H1 (cell line): ENCODE measurements at regions not wholly inside any gene's neighbourhood (a gene's known extent, or its start where the extent isn't known, plus 50 kb on each side); places are given as distances from the start of the nearest gene placed in this dataset.

Experiments
- CTCF ChIA-PET: fragments of 300-600 bp; sonication (Branson Sonifier 250); formaldehyde crosslinking; loops from one replicate; lab custom pipeline; 2021; ENCODE audit not compliant: partially characterized antibody; lab: Charles Lee
- POLR2A ChIA-PET: fragments of 300-600 bp; sonication (Branson Sonifier 250); formaldehyde crosslinking; loops from one replicate; lab custom pipeline; 2021; ENCODE audit warnings: inconsistent platforms; ENCODE audit not compliant: partially characterized antibody; lab: Charles Lee
- DNase-seq, 2 experiments: peaks; one replicate each; pipeline versions ENCODE4 v3.0.0 to v3.0.0-alpha.2; 2010 to 2022; ENCODE audit warnings: low spot score in 2 of 2, low read depth in 1 of 2, mixed read lengths in 1 of 2
- FAIRE-seq: peaks from 2 replicates; lab custom pipeline; 2011; peaks lifted over from hg19 to GRCh38; lab: Jason Lieb, UNC
- H2AFZ ChIP-seq: 2 replicates; pipeline ENCODE4 v1.8.1; 2012; ENCODE audit warnings: low read length, inconsistent platforms
- H2AK5ac ChIP-seq: 2 replicates; pipeline ENCODE4 v1.6.1; 2013; ENCODE audit warnings: low read depth, low read length
- H2BK120ac ChIP-seq: replicated peaks from 2 replicates; pipeline ENCODE3; 2013; ENCODE audit warnings: low read depth, low read length, inconsistent platforms
- H2BK12ac ChIP-seq: 2 replicates; pipeline ENCODE4 v1.6.1; 2013; ENCODE audit warnings: low read depth, low read length
- H2BK15ac ChIP-seq: 2 replicates; pipeline ENCODE4 v1.6.1; 2013; ENCODE audit warnings: low read length
- H2BK20ac ChIP-seq: 2 replicates; pipeline ENCODE4 v1.6.1; 2013; ENCODE audit warnings: low read length
- H2BK5ac ChIP-seq: 2 replicates; pipeline ENCODE4 v1.6.1; 2013; ENCODE audit warnings: low read depth, low read length
- H3K14ac ChIP-seq: 2 replicates; pipeline ENCODE4 v1.6.1; 2013; ENCODE audit warnings: inconsistent platforms; ENCODE audit not compliant: insufficient read length
- H3K18ac ChIP-seq: 2 replicates; pipeline ENCODE4 v1.6.1; 2013; ENCODE audit warnings: low read length; ENCODE audit errors: extremely low read depth
- H3K23ac ChIP-seq: 2 replicates; pipeline ENCODE4 v1.6.1; 2013; ENCODE audit warnings: inconsistent platforms; ENCODE audit not compliant: insufficient read length
- H3K23me2 ChIP-seq: 2 replicates; pipeline ENCODE4 v1.6.1; 2013; ENCODE audit warnings: low read depth, low read length
- H3K27ac ChIP-seq: 2 replicates; pipeline ENCODE4 v1.6.1; 2011; ENCODE audit warnings: low read depth, low read length, inconsistent platforms
- H3K27me3 ChIP-seq, 4 experiments: replicated peaks in 1 of 4; 1 replicate in 1 of 4; 2 replicates in 3 of 4; pipeline versions ENCODE4 v1.6.1 to v1.8.1; 2011 to 2013; ENCODE audit warnings: low read length in 3 of 4, mild to moderate bottlenecking in 3 of 4, inconsistent platforms in 2 of 4, mixed read lengths in 2 of 4, moderate library complexity in 1 of 4; ENCODE audit not compliant: control insufficient read depth in 3 of 4, insufficient read depth in 3 of 4; ENCODE audit errors: extremely low read depth in 1 of 4
- H3K36me3 ChIP-seq, 4 experiments: 2 replicates each; pipeline versions ENCODE4 v1.6.1 to v1.8.1; 2011 to 2013; ENCODE audit warnings: mild to moderate bottlenecking in 4 of 4, low read length in 3 of 4, moderate library complexity in 2 of 4, control low read depth in 1 of 4, inconsistent platforms in 1 of 4; ENCODE audit not compliant: insufficient read depth in 4 of 4, control insufficient read depth in 2 of 4
- H3K4ac ChIP-seq: replicated peaks from 2 replicates; pipeline ENCODE3; 2013; ENCODE audit warnings: low read length, low read depth, mixed read lengths, inconsistent platforms; ENCODE audit not compliant: insufficient read length
- H3K4me1 ChIP-seq, 4 experiments: replicated peaks in 1 of 4; 1 replicate in 1 of 4; 2 replicates in 3 of 4; pipeline versions ENCODE4 v1.6.1 to v1.8.1; 2011 to 2013; ENCODE audit warnings: low read length in 3 of 4, inconsistent platforms in 2 of 4, mixed read lengths in 1 of 4; ENCODE audit not compliant: insufficient read depth in 4 of 4, control insufficient read depth in 3 of 4
- H3K4me2 ChIP-seq, 2 experiments: 2 replicates each; pipeline versions ENCODE4 v1.6.1 to v1.8.1; 2011 to 2013; ENCODE audit warnings: low read depth in 2 of 2, low read length in 2 of 2, control low read depth in 1 of 2, inconsistent platforms in 1 of 2, mild to moderate bottlenecking in 1 of 2; ENCODE audit not compliant: insufficient read depth in 1 of 2
- H3K4me3 ChIP-seq, 4 experiments: fragments of 200-600, 300-600 bp in 1 of 4; sonication (generic), shearing (Covaris generic), sonication (Bioruptor Twin) in 1 of 4; 2 replicates each; pipeline versions ENCODE4 v1.5.1 to v1.8.1; 2011 to 2016; ENCODE audit warnings: low read length in 4 of 4, low read depth in 3 of 4, control low read depth in 2 of 4, inconsistent platforms in 2 of 4, mild to moderate bottlenecking in 2 of 4, mixed read lengths in 1 of 4, moderate library complexity in 1 of 4; ENCODE audit not compliant: insufficient read depth in 2 of 4; ENCODE audit errors: extremely low read depth in 1 of 4
- H3K56ac ChIP-seq: replicated peaks from 2 replicates; pipeline ENCODE3; 2013; ENCODE audit warnings: low read depth, mild to moderate bottlenecking, mixed read lengths, low read length, inconsistent platforms; ENCODE audit not compliant: insufficient read length
- H3K79me1 ChIP-seq: 2 replicates; pipeline ENCODE4 v1.6.1; 2013; ENCODE audit warnings: low read depth, low read length, control low read depth
- H3K79me2 ChIP-seq, 2 experiments: 2 replicates each; pipeline versions ENCODE4 v1.6.1 to v1.8.1; 2012 to 2013; ENCODE audit warnings: low read length in 2 of 2, mild to moderate bottlenecking in 2 of 2, inconsistent platforms in 1 of 2; ENCODE audit not compliant: insufficient read depth in 2 of 2, control insufficient read depth in 1 of 2
- H3K9ac ChIP-seq, 4 experiments: replicated peaks in 1 of 4; 1 replicate in 1 of 4; 2 replicates in 3 of 4; pipeline versions ENCODE4 v1.6.1 to v1.8.1; 2011 to 2013; ENCODE audit warnings: low read depth in 3 of 4, low read length in 3 of 4, control low read depth in 2 of 4, mild to moderate bottlenecking in 2 of 4, moderate library complexity in 2 of 4, inconsistent platforms in 1 of 4; ENCODE audit errors: extremely low read depth in 1 of 4
- H3K9me3 ChIP-seq, 2 experiments: 2 replicates each; pipeline versions ENCODE4 v1.6.1 to v1.8.1; 2012 to 2013; ENCODE audit warnings: mild to moderate bottlenecking in 2 of 2, moderate library complexity in 2 of 2, control low read depth in 1 of 2, inconsistent platforms in 1 of 2, low read depth in 1 of 2, low read length in 1 of 2, mixed read lengths in 1 of 2; ENCODE audit not compliant: insufficient read depth in 2 of 2
- H4K20me1 ChIP-seq, 2 experiments: replicated peaks in 1 of 2; 2 replicates each; pipeline versions ENCODE3 to v1.8.1; 2011 to 2013; ENCODE audit warnings: inconsistent platforms in 2 of 2, low read length in 2 of 2, mild to moderate bottlenecking in 1 of 2; ENCODE audit not compliant: insufficient read depth in 2 of 2, control insufficient read depth in 1 of 2
- H4K5ac ChIP-seq: 2 replicates; pipeline ENCODE4 v1.6.1; 2013; ENCODE audit warnings: low read length, low read depth, mixed read lengths, inconsistent platforms; ENCODE audit not compliant: insufficient read length
- H4K8ac ChIP-seq: 2 replicates; pipeline ENCODE4 v1.8.0; 2013; ENCODE audit warnings: mild to moderate bottlenecking, moderate library complexity, low read length, inconsistent platforms; ENCODE audit not compliant: insufficient read depth; ENCODE audit errors: extremely low read depth
- H4K91ac ChIP-seq: replicated peaks from 2 replicates; pipeline ENCODE3; 2013; ENCODE audit warnings: low read length, mixed read lengths, inconsistent platforms; ENCODE audit not compliant: insufficient read length
- CREB1 ChIP-seq: IDR thresholded peaks from 2 replicates; pipeline ENCODE4 v1.6.1; 2012; ENCODE audit warnings: inconsistent platforms
- EGR1 ChIP-seq: IDR thresholded peaks from 2 replicates; pipeline ENCODE4 v1.6.1; 2011; ENCODE audit warnings: low read depth, low read length, borderline replicate concordance
- GABPA ChIP-seq: IDR thresholded peaks from 2 replicates; pipeline ENCODE4 v1.6.1; 2011; ENCODE audit warnings: mild to moderate bottlenecking, low read length, moderate library complexity, borderline replicate concordance; ENCODE audit not compliant: insufficient read depth
- KDM4A ChIP-seq: IDR thresholded peaks from one replicate; pipeline ENCODE4 v1.7.1; 2012; ENCODE audit warnings: low read depth, mild to moderate bottlenecking, moderate library complexity, low read length, inconsistent platforms; ENCODE audit not compliant: severe bottlenecking
- POLR2AphosphoS5 ChIP-seq: IDR thresholded peaks from 2 replicates; pipeline ENCODE4 v1.6.1; 2011; ENCODE audit warnings: low read depth, low read length
- WGBS, 2 experiments: shearing (Covaris generic) in 1 of 2; methylation state at CpG; one replicate each; pipeline versions ENCODE4 v1.1.6 to v1.1.7; 2013 to 2015; ENCODE audit warnings: low lambda C conversion rate in 2 of 2, mixed read lengths in 2 of 2, inconsistent platforms in 1 of 2, low coverage in 1 of 2, missing lambda C conversion rate in 1 of 2; ENCODE audit not compliant: insufficient replicate concordance in 2 of 2, insufficient coverage in 1 of 2, insufficient read length in 1 of 2; ENCODE audit errors: extremely low coverage in 1 of 2, missing lambda C conversion rate in 1 of 2; 5-methylcytosine and 5-hydroxymethylcytosine counted together
- TF ChIP-seq, protein P1 (sequence below), 3 experiments: IDR thresholded peaks; 1 replicate in 2 of 3; 2 replicates in 1 of 3; pipeline versions ENCODE4 v1.5.1 to v1.6.1; 2011; ENCODE audit warnings: low read length in 3 of 3, mild to moderate bottlenecking in 3 of 3, inconsistent platforms in 2 of 3, low read depth in 1 of 3, moderate library complexity in 1 of 3; ENCODE audit not compliant: insufficient read depth in 1 of 3; ENCODE audit errors: control extremely low read depth in 1 of 3
- TF ChIP-seq, protein P2 (sequence below): IDR thresholded peaks from 2 replicates; pipeline ENCODE4 v1.6.1; 2012; ENCODE audit warnings: inconsistent platforms

GRCh38 chr3:145942052-145942451, 218.9 kb downstream of the PLOD2 start:
- TF ChIP-seq EGR1 (no peak), CREB1 (no peak), POLR2AphosphoS5 (no peak), KDM4A (no peak), GABPA (no peak)
- TF ChIP-seq, protein P1, sequence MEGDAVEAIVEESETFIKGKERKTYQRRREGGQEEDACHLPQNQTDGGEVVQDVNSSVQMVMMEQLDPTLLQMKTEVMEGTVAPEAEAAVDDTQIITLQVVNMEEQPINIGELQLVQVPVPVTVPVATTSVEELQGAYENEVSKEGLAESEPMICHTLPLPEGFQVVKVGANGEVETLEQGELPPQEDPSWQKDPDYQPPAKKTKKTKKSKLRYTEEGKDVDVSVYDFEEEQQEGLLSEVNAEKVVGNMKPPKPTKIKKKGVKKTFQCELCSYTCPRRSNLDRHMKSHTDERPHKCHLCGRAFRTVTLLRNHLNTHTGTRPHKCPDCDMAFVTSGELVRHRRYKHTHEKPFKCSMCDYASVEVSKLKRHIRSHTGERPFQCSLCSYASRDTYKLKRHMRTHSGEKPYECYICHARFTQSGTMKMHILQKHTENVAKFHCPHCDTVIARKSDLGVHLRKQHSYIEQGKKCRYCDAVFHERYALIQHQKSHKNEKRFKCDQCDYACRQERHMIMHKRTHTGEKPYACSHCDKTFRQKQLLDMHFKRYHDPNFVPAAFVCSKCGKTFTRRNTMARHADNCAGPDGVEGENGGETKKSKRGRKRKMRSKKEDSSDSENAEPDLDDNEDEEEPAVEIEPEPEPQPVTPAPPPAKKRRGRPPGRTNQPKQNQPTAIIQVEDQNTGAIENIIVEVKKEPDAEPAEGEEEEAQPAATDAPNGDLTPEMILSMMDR (IDR thresholded peaks at IDR 0.05; ENCODE audit: control extremely low read depth in 1 of 3, insufficient read depth in 1 of 3, low read depth in 1 of 3, low read length in 3 of 3) = no peak
- TF ChIP-seq, protein P2, sequence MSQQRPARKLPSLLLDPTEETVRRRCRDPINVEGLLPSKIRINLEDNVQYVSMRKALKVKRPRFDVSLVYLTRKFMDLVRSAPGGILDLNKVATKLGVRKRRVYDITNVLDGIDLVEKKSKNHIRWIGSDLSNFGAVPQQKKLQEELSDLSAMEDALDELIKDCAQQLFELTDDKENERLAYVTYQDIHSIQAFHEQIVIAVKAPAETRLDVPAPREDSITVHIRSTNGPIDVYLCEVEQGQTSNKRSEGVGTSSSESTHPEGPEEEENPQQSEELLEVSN = no peak
- TF ChIP-seq, all 59 proteins: peak for 0
- Histone ChIP-seq H4K20me1 (no peaks in the 10 kb centered on the region), H3K9ac (no peak overlapping the region), H4K91ac (no peak overlapping the region), H2BK5ac (no peak overlapping the region), H3K23ac (no peak overlapping the region), H3K36me3 (no peaks in the 10 kb centered on the region), H3K9me3 (no peaks in the 10 kb centered on the region), H3K27me3 (no peaks in the 10 kb centered on the region; a peak in 1 of 7 replicates), H3K79me1 (no peaks in the 10 kb centered on the region), H3K56ac (no peak overlapping the region), H3K18ac (no peak overlapping the region), H3K23me2 (no peaks in the 10 kb centered on the region), H2AK5ac (no peak overlapping the region), H3K79me2 (no peaks in the 10 kb centered on the region), H3K4me1 (no peaks in the 10 kb centered on the region), H4K5ac (no peak overlapping the region), H2BK15ac (no peak overlapping the region), H3K27ac (no peak overlapping the region), H3K4me3 (no peak overlapping the region), H2BK120ac (no peak overlapping the region), H3K4me2 (no peak overlapping the region), H2BK12ac (no peak overlapping the region), H4K8ac (no peak overlapping the region), H3K14ac (no peak overlapping the region), H3K4ac (no peak overlapping the region), H2AFZ (no peak overlapping the region), H2BK20ac (no peak overlapping the region)
- ChIA-PET CTCF (no interaction called here), POLR2A (no interaction called here)
- DNase-seq (no peak), FAIRE-seq (no peak)
- WGBS, 2 experiments = 80% methylated on average over 1 of the region's 1 CpG; no CpG with 5 or more reads in 1 of the 2 experiments
